Skeletal muscle tissue (tissue), 4 donors: ENCODE measurements at regions not wholly inside any gene's neighbourhood (a gene's known extent, or its start where the extent isn't known, plus 50 kb on each side); places are given as distances from the start of the nearest gene placed in this dataset. TPM values are rescaled to one million over a fixed set of nuclear protein-coding genes. Genes with fewer than 3 reads are reported as not detected.
A peak's percentile ranks its signal among the peaks of the same experiment; 100 is the strongest.

Source experiments
- H3K27ac ChIP-seq: one replicate; pipeline ENCODE4 v1.7.0; 2013; ENCODE audit warnings: mild to moderate bottlenecking, low read depth, low read length, inconsistent platforms
- H3K27me3 ChIP-seq, 3 donors: one replicate each; pipeline ENCODE4 v1.7.0; 2013; ENCODE audit warnings: low read length in 3 of 3; ENCODE audit not compliant: control insufficient read depth in 3 of 3, insufficient read depth in 3 of 3
- H3K36me3 ChIP-seq, 3 donors: one replicate each; pipeline ENCODE4 v1.7.0; 2013; ENCODE audit warnings: low read length in 3 of 3; ENCODE audit not compliant: control insufficient read depth in 3 of 3, insufficient read depth in 3 of 3
- H3K4me1 ChIP-seq, 3 donors: one replicate each; pipeline ENCODE4 v1.7.0; 2013; ENCODE audit warnings: low read length in 3 of 3, mild to moderate bottlenecking in 3 of 3; ENCODE audit not compliant: control insufficient read depth in 3 of 3, insufficient read depth in 3 of 3
- H3K4me3 ChIP-seq, 3 donors: one replicate each; pipeline ENCODE4 v1.7.0; 2013; ENCODE audit warnings: low read length in 3 of 3
- H3K9ac ChIP-seq, 3 donors: one replicate each; pipeline ENCODE4 v1.7.0; 2013; ENCODE audit warnings: low read length in 3 of 3, mild to moderate bottlenecking in 3 of 3, moderate library complexity in 2 of 3, low read depth in 1 of 3
- H3K9me3 ChIP-seq, 3 donors: one replicate each; pipeline ENCODE4 v1.7.0; 2013; ENCODE audit warnings: low read length in 3 of 3; ENCODE audit not compliant: control insufficient read depth in 3 of 3
- small RNA-seq: library from RNA; depleted of rRNA; stranded (forward); fragments of <200 nt; gene quantifications from one replicate; pipeline ENCODE3, GENCODE V24; 2014
- donor health status: Osteomylitis.

- peaks cover 32 to 55% (median 48%) of the 10 kb centered on the region in 3 donors for H3K27me3 ChIP-seq
- no peak overlapping the region for H3K27ac ChIP-seq
- H3K36me3 ChIP-seq: peaks cover 0 to under 1% (median 0%) of the 10 kb centered on the region in 3 donors
- H3K9me3 ChIP-seq: no peaks in the 10 kb centered on the region
- no peak overlapping the region for H3K4me3 ChIP-seq
- peak overlapping the region in 1 of 3 donors; percentile 33 for H3K9ac ChIP-seq
- peaks cover 17 to 27% (median 23%) of the 10 kb centered on the region in 3 donors for H3K4me1 ChIP-seq
Measured at GRCh38 chr9:96022445-96023051, 147.1 kb downstream of the ERCC6L2 start.

DNA sequence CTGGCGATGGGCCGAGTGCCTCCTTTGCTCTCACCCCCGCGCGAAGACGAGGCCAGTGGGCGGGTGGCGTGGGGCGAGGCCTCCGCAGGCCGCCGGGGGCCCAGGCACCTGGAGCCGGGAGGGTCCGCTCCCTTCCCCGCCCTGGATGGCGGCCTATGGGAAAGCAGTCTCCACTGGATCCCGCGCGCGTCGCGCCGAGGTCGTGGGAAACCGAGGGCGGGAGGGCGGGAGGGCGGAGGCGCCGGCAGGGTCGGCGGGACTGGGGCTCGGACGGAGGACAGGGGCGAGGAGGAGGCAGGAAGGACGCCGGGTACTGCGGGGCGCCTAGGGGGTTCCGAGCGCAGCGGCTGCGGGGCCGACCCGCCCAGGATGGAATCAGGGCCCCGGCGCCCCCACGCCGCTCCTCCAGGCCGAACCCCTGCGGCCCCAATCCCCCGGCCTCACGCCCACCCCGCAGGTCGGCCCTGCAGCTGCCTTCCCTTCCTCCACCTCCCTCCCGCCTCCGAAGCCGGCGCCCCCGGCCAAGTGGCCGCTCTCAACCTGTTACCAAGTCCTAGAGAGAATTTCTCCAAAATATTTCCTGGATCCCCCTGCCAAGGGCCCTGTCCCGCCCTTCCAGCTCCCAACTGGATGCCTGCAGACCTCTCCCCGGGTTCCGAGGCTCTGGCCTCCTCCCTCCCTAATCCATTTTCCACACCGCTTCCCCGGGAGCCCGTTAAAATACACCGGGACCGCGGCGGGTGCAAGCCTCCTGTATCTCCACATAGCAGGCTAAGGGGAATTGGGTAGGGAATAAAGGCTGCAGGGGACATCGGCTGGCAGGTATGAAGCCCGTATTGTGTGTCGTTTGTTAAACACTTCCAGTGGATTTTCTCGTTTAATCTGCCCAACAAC lies 146.3 kb downstream of the ERCC6L2 start:
- peaks cover 26 to 56% (median 49%) of the 10 kb centered on the region in 3 donors for H3K27me3 ChIP-seq
- H3K9ac ChIP-seq: peak overlapping the region; percentile 51 to 70 (median 69)
- peaks cover 11 to 23% (median 17%) of the 10 kb centered on the region in 3 donors for H3K4me1 ChIP-seq
- H3K9me3 ChIP-seq: no peaks in the 10 kb centered on the region
- H3K36me3 ChIP-seq: peaks cover 0 to 8% (median 4%) of the 10 kb centered on the region in 3 donors
- H3K4me3 ChIP-seq: peak overlapping the region; percentile 60 to 63 (median 61)
- H3K27ac ChIP-seq: no peak overlapping the region

GRCh38 chr9:96020792-96021550 lies 145.5 kb downstream of the ERCC6L2 start:
- Histone ChIP-seq H3K9ac (peak overlapping the region; percentile 51 to 70 (median 69)), H3K9me3 (no peaks in the 10 kb centered on the region), H3K4me1 (peaks cover 11 to 15% (median 12%) of the 10 kb centered on the region in 3 donors), H3K27ac (no peak overlapping the region), H3K27me3 (peaks cover 26 to 51% (median 41%) of the 10 kb centered on the region in 3 donors), H3K4me3 (peak overlapping the region; percentile 60 to 63 (median 61)), H3K36me3 (peaks cover 2 to 8% (median 4%) of the 10 kb centered on the region in 3 donors)

- Histone ChIP-seq H3K27me3 (peaks cover 26 to 51% (median 40%) of the 10 kb centered on the region in 3 donors), H3K4me3 (peak overlapping the region; percentile 51 to 63 (median 61)), H3K9ac (peak overlapping the region; percentile 51 to 70 (median 69)), H3K27ac (no peak overlapping the region), H3K36me3 (peaks cover 3 to 8% (median 4%) of the 10 kb centered on the region in 3 donors), H3K9me3 (no peaks in the 10 kb centered on the region), H3K4me1 (peaks cover 11 to 15% (median 12%) of the 10 kb centered on the region in 3 donors)
Measured at GRCh38 chr9:96020300-96020791, 144.9 kb downstream of the ERCC6L2 start.

Small RNA genes lying in the stretch of these regions (small RNA-seq; reads per million reads assigned to genes)
- not detected for gene RF00019
